ENCODE measurements at regions not wholly inside any gene's neighbourhood (a gene's known extent, or its start where the extent isn't known, plus 50 kb on each side); places are given as distances from the start of the nearest gene placed in this dataset.
"Not testable (repeated sequence)": the region's sequence is repeated elsewhere in the genome, so short reads cannot be mapped to it uniquely, and the experiment has no call there.

GRCh38 chr6:94894300-94894699 is 683.0 kb upstream of the MANEA start:
- H3K4me2 ChIP-seq (ENCODE audit: low read length): no peak overlapping the region
- no peak overlapping the region for H2AFZ ChIP-seq (ENCODE audit: low read depth, low read length)

GRCh38 chr6:94893327-94893726 is 684.0 kb upstream of the MANEA start:
- Histone ChIP-seq H3K4me3 (ENCODE audit: low read length) (no peak overlapping the region), H3K9me2 (ENCODE audit: insufficient read depth, low read length) (no peaks in the 10 kb centered on the region), H4K20me1 (ENCODE audit: insufficient read depth) (no peaks in the 10 kb centered on the region), H3K4me2 (ENCODE audit: low read length) (no peak overlapping the region), H3K36me3 (ENCODE audit: insufficient read depth, low read length) (no peaks in the 10 kb centered on the region), H3K9me3 (ENCODE audit: low read length) (no peaks in the 10 kb centered on the region), H3K27me3 (ENCODE audit: insufficient read depth, low read depth, low read length) (no peaks in the 10 kb centered on the region), H2AFZ (ENCODE audit: low read depth, low read length) (no peak overlapping the region), H3F3A (ENCODE audit: insufficient read depth, low read length, poor library complexity, severe bottlenecking) (no peaks in the 10 kb centered on the region), H3K9ac (ENCODE audit: low read length) (no peak overlapping the region), H3K27ac (ENCODE audit: low read length) (no peak overlapping the region), H3K79me2 (replicated peaks; ENCODE audit: insufficient read depth, low read length) (no peaks in the 10 kb centered on the region)
- TF ChIP-seq EP300 (conservative IDR thresholded peaks at IDR 0.05; ENCODE audit: poor library complexity, severe bottlenecking) (no peak), POLR2AphosphoS5 (IDR thresholded peaks at IDR 0.05) (no peak), EZH2 (IDR thresholded peaks at IDR 0.05; ENCODE audit: borderline replicate concordance, insufficient read depth, low read length, poor library complexity, severe bottlenecking) (no peak), RAD21 (conservative IDR thresholded peaks at IDR 0.05) (no peak), MXI1 (conservative IDR thresholded peaks at IDR 0.05; ENCODE audit: poor library complexity, severe bottlenecking) (no peak), SMC3 (conservative IDR thresholded peaks at IDR 0.05; ENCODE audit: poor library complexity) (no peak), TAF1 (IDR thresholded peaks at IDR 0.05; ENCODE audit: low read depth) (no peak), CTCF (IDR thresholded peaks at IDR 0.05; ENCODE audit: poor library complexity, severe bottlenecking) (no peak), REST (IDR thresholded peaks at IDR 0.05; ENCODE audit: borderline replicate concordance) (no peak)

More at GRCh38 chr6:94894300-94894699, 683.0 kb upstream of the MANEA start:
- Histone ChIP-seq H3F3A (ENCODE audit: insufficient read depth, low read length, poor library complexity, severe bottlenecking) (no peaks in the 10 kb centered on the region), H3K4me3 (ENCODE audit: low read length) (no peak overlapping the region), H3K9me3 (ENCODE audit: low read length) (no peaks in the 10 kb centered on the region), H3K27me3 (ENCODE audit: insufficient read depth, low read depth, low read length) (no peaks in the 10 kb centered on the region), H3K9ac (ENCODE audit: low read length) (no peak overlapping the region), H3K36me3 (ENCODE audit: insufficient read depth, low read length) (no peaks in the 10 kb centered on the region), H4K20me1 (ENCODE audit: insufficient read depth) (no peaks in the 10 kb centered on the region), H3K9me2 (ENCODE audit: insufficient read depth, low read length) (no peaks in the 10 kb centered on the region), H3K27ac (ENCODE audit: low read length) (no peak overlapping the region), H3K79me2 (replicated peaks; ENCODE audit: insufficient read depth, low read length) (no peaks in the 10 kb centered on the region)
- TF ChIP-seq RAD21 (conservative IDR thresholded peaks at IDR 0.05) (no peak), TAF1 (IDR thresholded peaks at IDR 0.05; ENCODE audit: low read depth) (no peak), EZH2 (IDR thresholded peaks at IDR 0.05; ENCODE audit: borderline replicate concordance, insufficient read depth, low read length, poor library complexity, severe bottlenecking) (no peak)

GRCh38 chr6:94873819-94874218 is 703.5 kb upstream of the MANEA start:
- not testable (repeated sequence) for H3K36me3 ChIP-seq (ENCODE audit: insufficient read depth, low read length); H3K27ac ChIP-seq (ENCODE audit: low read length); H3K4me2 ChIP-seq (ENCODE audit: low read length); H3F3A ChIP-seq (ENCODE audit: insufficient read depth, low read length, poor library complexity, severe bottlenecking); H3K9me3 ChIP-seq (ENCODE audit: low read length); H3K9me2 ChIP-seq (ENCODE audit: insufficient read depth, low read length); H3K27me3 ChIP-seq (ENCODE audit: insufficient read depth, low read depth, low read length); H4K20me1 ChIP-seq (ENCODE audit: insufficient read depth); H3K9ac ChIP-seq (ENCODE audit: low read length); H2AFZ ChIP-seq (ENCODE audit: low read depth, low read length); H3K4me3 ChIP-seq (ENCODE audit: low read length); H3K79me2 ChIP-seq (replicated peaks; ENCODE audit: insufficient read depth, low read length)

Measured in neural cell (in vitro differentiated cells).